ENCODE measurements at regions not wholly inside any gene's neighbourhood (a gene's known extent, or its start where the extent isn't known, plus 50 kb on each side); places are given as distances from the start of the nearest gene placed in this dataset.

- no peaks in the 10 kb centered on the region for H4K20me1 ChIP-seq (ENCODE audit: insufficient read depth, low read length)
- H3K27me3 ChIP-seq (ENCODE audit: insufficient read depth, low read length) = peaks cover 6% of the 10 kb centered on the region
- no peak overlapping the region for H3K27ac ChIP-seq (ENCODE audit: low read depth, low read length)
- H3K36me3 ChIP-seq (ENCODE audit: insufficient read depth, low read length) = no peaks in the 10 kb centered on the region
- peaks cover 5% of the 10 kb centered on the region for H3K4me1 ChIP-seq (ENCODE audit: insufficient read depth, low read length)
- TF ChIP-seq, protein P1, sequence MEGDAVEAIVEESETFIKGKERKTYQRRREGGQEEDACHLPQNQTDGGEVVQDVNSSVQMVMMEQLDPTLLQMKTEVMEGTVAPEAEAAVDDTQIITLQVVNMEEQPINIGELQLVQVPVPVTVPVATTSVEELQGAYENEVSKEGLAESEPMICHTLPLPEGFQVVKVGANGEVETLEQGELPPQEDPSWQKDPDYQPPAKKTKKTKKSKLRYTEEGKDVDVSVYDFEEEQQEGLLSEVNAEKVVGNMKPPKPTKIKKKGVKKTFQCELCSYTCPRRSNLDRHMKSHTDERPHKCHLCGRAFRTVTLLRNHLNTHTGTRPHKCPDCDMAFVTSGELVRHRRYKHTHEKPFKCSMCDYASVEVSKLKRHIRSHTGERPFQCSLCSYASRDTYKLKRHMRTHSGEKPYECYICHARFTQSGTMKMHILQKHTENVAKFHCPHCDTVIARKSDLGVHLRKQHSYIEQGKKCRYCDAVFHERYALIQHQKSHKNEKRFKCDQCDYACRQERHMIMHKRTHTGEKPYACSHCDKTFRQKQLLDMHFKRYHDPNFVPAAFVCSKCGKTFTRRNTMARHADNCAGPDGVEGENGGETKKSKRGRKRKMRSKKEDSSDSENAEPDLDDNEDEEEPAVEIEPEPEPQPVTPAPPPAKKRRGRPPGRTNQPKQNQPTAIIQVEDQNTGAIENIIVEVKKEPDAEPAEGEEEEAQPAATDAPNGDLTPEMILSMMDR (IDR thresholded peaks at IDR 0.05; ENCODE audit: extremely low read depth, low read depth, low read length) = no peak
- H3K4me2 ChIP-seq (ENCODE audit: insufficient read depth, low read length) = no peak overlapping the region
- no peaks in the 10 kb centered on the region for H3K9me3 ChIP-seq (ENCODE audit: low read depth, low read length)
- no peak overlapping the region for H2AFZ ChIP-seq (ENCODE audit: low read length)
- no peak overlapping the region for H3K4me3 ChIP-seq (ENCODE audit: insufficient read depth, low read length)
- DNase-seq (ENCODE audit: insufficient read length, low spot score, missing footprints) = peak; percentile 62
- no peaks in the 10 kb centered on the region for H3K79me2 ChIP-seq (ENCODE audit: insufficient read depth, low read length)
Observed at GRCh38 chr9:109716631-109717030, 63.4 kb upstream of the PALM2AKAP2 start.

DNA sequence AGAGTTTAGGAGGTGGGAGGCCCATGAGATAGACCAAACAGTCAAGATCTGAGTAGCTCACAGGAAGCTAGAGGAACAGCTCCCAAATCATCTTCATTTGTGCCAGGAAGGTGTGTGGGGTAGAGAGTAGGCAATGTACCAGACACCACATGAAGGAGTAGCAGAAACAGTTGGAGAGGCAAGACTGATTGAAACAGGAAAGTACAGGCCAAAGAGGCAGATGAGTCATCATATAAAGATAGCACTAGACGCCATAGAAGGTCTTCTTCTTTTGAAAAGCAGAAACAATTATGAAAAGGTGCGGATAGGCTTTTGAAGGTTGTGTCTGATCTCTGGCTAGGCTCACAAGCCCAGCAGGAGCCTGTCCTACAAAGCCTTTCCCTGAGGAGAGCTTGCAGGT, 62.7 kb upstream of the PALM2AKAP2 start:
- H3K4me3 ChIP-seq (ENCODE audit: insufficient read depth, low read length) = no peak overlapping the region
- no peak overlapping the region for H3K4me2 ChIP-seq (ENCODE audit: insufficient read depth, low read length)
- no peaks in the 10 kb centered on the region for H4K20me1 ChIP-seq (ENCODE audit: insufficient read depth, low read length)
- H3K27me3 ChIP-seq (ENCODE audit: insufficient read depth, low read length) = peaks cover 6% of the 10 kb centered on the region
- no peaks in the 10 kb centered on the region for H3K9me3 ChIP-seq (ENCODE audit: low read depth, low read length)
- no peaks in the 10 kb centered on the region for H3K36me3 ChIP-seq (ENCODE audit: insufficient read depth, low read length)
- peaks cover 5% of the 10 kb centered on the region for H3K4me1 ChIP-seq (ENCODE audit: insufficient read depth, low read length)
- no peak overlapping the region for H3K27ac ChIP-seq (ENCODE audit: low read depth, low read length)
- H3K79me2 ChIP-seq (ENCODE audit: insufficient read depth, low read length) = no peaks in the 10 kb centered on the region
- H2AFZ ChIP-seq (ENCODE audit: low read length) = no peak overlapping the region
- DNase-seq (ENCODE audit: insufficient read length, low spot score, missing footprints) = peak; percentile 26
- TF ChIP-seq, protein P1 (IDR thresholded peaks at IDR 0.05; ENCODE audit: extremely low read depth, low read depth, low read length) = no peak

DNA sequence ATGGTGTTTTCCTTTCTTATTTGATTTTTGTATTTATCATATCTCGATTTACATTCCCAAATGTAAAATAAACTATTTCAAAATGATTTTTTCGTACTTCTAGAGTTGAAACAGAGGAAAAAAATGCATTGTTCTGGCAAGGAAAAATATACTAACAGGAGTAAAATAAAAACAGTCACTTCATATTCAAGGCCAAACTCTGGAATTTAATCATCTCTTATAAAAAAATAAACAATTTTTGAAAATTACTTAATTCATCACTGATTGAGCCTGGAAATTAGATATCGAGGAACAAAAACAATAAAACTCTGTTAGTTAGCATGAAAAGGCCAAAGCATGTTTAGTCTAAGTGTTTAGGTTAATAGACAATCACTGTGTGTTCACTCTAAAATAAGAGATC, 61.1 kb upstream of the PALM2AKAP2 start:
- H3K36me3 ChIP-seq (ENCODE audit: insufficient read depth, low read length) = no peaks in the 10 kb centered on the region
- no peak for DNase-seq (ENCODE audit: insufficient read length, low spot score, missing footprints)
- no peaks in the 10 kb centered on the region for H3K79me2 ChIP-seq (ENCODE audit: insufficient read depth, low read length)
- TF ChIP-seq, protein P1 (IDR thresholded peaks at IDR 0.05; ENCODE audit: extremely low read depth, low read depth, low read length) = no peak
- no peaks in the 10 kb centered on the region for H4K20me1 ChIP-seq (ENCODE audit: insufficient read depth, low read length)
- no peaks in the 10 kb centered on the region for H3K9me3 ChIP-seq (ENCODE audit: low read depth, low read length)
- H3K4me2 ChIP-seq (ENCODE audit: insufficient read depth, low read length) = no peak overlapping the region
- H3K27me3 ChIP-seq (ENCODE audit: insufficient read depth, low read length) = peaks cover 6% of the 10 kb centered on the region
- no peak overlapping the region for H2AFZ ChIP-seq (ENCODE audit: low read length)
- no peak overlapping the region for H3K4me3 ChIP-seq (ENCODE audit: insufficient read depth, low read length)
- H3K27ac ChIP-seq (ENCODE audit: low read depth, low read length) = no peak overlapping the region
- peaks cover 5% of the 10 kb centered on the region for H3K4me1 ChIP-seq (ENCODE audit: insufficient read depth, low read length)

- Histone ChIP-seq H3K27me3 (ENCODE audit: insufficient read depth, low read length) (no peaks in the 10 kb centered on the region), H4K20me1 (ENCODE audit: insufficient read depth, low read length) (no peaks in the 10 kb centered on the region), H3K36me3 (ENCODE audit: insufficient read depth, low read length) (no peaks in the 10 kb centered on the region), H3K27ac (ENCODE audit: low read depth, low read length) (no peak overlapping the region), H3K9me3 (ENCODE audit: low read depth, low read length) (no peaks in the 10 kb centered on the region), H2AFZ (ENCODE audit: low read length) (no peak overlapping the region), H3K79me2 (ENCODE audit: insufficient read depth, low read length) (no peaks in the 10 kb centered on the region), H3K4me3 (ENCODE audit: insufficient read depth, low read length) (no peak overlapping the region), H3K4me1 (ENCODE audit: insufficient read depth, low read length) (peaks cover 5% of the 10 kb centered on the region), H3K4me2 (ENCODE audit: insufficient read depth, low read length) (no peak overlapping the region)
- peak; percentile 42 for DNase-seq (ENCODE audit: insufficient read length, low spot score, missing footprints)
- TF ChIP-seq, protein P1 (IDR thresholded peaks at IDR 0.05; ENCODE audit: extremely low read depth, low read depth, low read length) = no peak
Observed at GRCh38 chr9:109721001-109721400, 59.0 kb upstream of the PALM2AKAP2 start.

Data from osteoblast (primary cell).